Keratinocyte (primary cell): ENCODE measurements at regions not wholly inside any gene's neighbourhood (a gene's known extent, or its start where the extent isn't known, plus 50 kb on each side); places are given as distances from the start of the nearest gene placed in this dataset.
"Not testable (repeated sequence)": the region's sequence is repeated elsewhere in the genome, so short reads cannot be mapped to it uniquely, and the experiment has no call there.

Experiments used
- EZH2 ChIP-seq: IDR thresholded peaks from one replicate; pipeline ENCODE4 v1.6.1; 2012; ENCODE audit warnings: inconsistent platforms, mild to moderate bottlenecking, low read length, moderate library complexity
- TF ChIP-seq, protein P1 (sequence below), 3 experiments: IDR thresholded peaks in 1 of 3; conservative IDR thresholded peaks in 1 of 3; optimal IDR thresholded peaks in 1 of 3; 2 replicates in 2 of 3; 3 replicates in 1 of 3; pipeline versions ENCODE3 to v1.5.1; 2011; ENCODE audit warnings: low read length in 3 of 3, mild to moderate bottlenecking in 3 of 3, moderate library complexity in 2 of 3, control low read depth in 1 of 3, inconsistent platforms in 1 of 3; ENCODE audit not compliant: insufficient read depth in 2 of 3; ENCODE audit errors: extremely low read depth in 1 of 3

DNA sequence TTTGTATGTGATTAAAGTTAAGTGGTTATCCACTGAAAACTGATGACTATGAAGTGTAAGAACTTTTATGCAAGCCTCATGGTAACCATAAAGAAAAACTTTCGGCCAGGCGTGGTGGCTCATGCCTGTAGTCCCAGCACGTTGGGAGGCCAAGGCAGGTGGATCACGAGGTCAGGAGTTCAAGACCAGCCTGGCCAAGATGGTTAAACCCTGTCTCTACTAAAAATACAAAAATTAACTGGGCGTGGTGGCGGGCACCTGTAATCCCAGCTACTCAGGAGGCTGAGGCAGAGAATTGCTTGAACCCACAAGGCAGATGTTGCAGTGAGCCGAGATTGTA lies 89.0 kb downstream of the TNFRSF13B start:
- TF ChIP-seq, protein P1, sequence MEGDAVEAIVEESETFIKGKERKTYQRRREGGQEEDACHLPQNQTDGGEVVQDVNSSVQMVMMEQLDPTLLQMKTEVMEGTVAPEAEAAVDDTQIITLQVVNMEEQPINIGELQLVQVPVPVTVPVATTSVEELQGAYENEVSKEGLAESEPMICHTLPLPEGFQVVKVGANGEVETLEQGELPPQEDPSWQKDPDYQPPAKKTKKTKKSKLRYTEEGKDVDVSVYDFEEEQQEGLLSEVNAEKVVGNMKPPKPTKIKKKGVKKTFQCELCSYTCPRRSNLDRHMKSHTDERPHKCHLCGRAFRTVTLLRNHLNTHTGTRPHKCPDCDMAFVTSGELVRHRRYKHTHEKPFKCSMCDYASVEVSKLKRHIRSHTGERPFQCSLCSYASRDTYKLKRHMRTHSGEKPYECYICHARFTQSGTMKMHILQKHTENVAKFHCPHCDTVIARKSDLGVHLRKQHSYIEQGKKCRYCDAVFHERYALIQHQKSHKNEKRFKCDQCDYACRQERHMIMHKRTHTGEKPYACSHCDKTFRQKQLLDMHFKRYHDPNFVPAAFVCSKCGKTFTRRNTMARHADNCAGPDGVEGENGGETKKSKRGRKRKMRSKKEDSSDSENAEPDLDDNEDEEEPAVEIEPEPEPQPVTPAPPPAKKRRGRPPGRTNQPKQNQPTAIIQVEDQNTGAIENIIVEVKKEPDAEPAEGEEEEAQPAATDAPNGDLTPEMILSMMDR (optimal IDR thresholded peaks at IDR 0.05 in 1 of 3, IDR thresholded peaks at IDR 0.05 in 1 of 3, conservative IDR thresholded peaks at IDR 0.05 in 1 of 3; ENCODE audit: extremely low read depth in 1 of 3, insufficient read depth in 2 of 3, low read length in 3 of 3) = not testable (repeated sequence)
- TF ChIP-seq EZH2 = not testable (repeated sequence)
